SH-SY5Y (cell line): ENCODE measurements at regions not wholly inside any gene's neighbourhood (a gene's known extent, or its start where the extent isn't known, plus 50 kb on each side); places are given as distances from the start of the nearest gene placed in this dataset.

Source experiments
- GATA2 ChIP-seq: IDR thresholded peaks from 2 replicates; pipeline ENCODE4 v1.6.1; 2011; ENCODE audit warnings: mild to moderate bottlenecking, low read depth, low read length
- GATA3 ChIP-seq: IDR thresholded peaks from 2 replicates; pipeline ENCODE4 v1.6.1; 2011; ENCODE audit warnings: low read depth, mild to moderate bottlenecking, low read length, moderate library complexity

- TF ChIP-seq GATA2 (no peak), GATA3 (no peak)
Observed at GRCh38 chr7:106419455-106420182, 134.8 kb upstream of the NAMPT start.
